Liver (tissue), 8 donors: ENCODE measurements at regions not wholly inside any gene's neighbourhood (a gene's known extent, or its start where the extent isn't known, plus 50 kb on each side); places are given as distances from the start of the nearest gene placed in this dataset.

Experiments used
- DNase-seq: peaks from one replicate; pipeline ENCODE4 v3.0.0-alpha.2; 2017; ENCODE audit warnings: low spot score
- H3K27ac ChIP-seq, 2 donors: one replicate each; pipeline ENCODE4 v1.7.0; 2013; ENCODE audit warnings: inconsistent platforms in 2 of 2, low read length in 2 of 2, control low read depth in 1 of 2, low read depth in 1 of 2, mild to moderate bottlenecking in 1 of 2
- H3K27me3 ChIP-seq, 4 donors: one replicate each; pipeline versions ENCODE4 v1.6.1 to v1.7.0; 2013; ENCODE audit warnings: low read length in 3 of 4, inconsistent platforms in 1 of 4, mild to moderate bottlenecking in 1 of 4, moderate library complexity in 1 of 4; ENCODE audit not compliant: control insufficient read depth in 4 of 4, insufficient read depth in 4 of 4
- H3K36me3 ChIP-seq, 4 donors: one replicate each; pipeline versions ENCODE4 v1.6.1 to v1.7.0; 2013; ENCODE audit warnings: low read length in 3 of 4, mild to moderate bottlenecking in 3 of 4, low read depth in 1 of 4, moderate library complexity in 1 of 4; ENCODE audit not compliant: control insufficient read depth in 4 of 4, insufficient read depth in 3 of 4
- H3K4me1 ChIP-seq, 4 donors: one replicate each; pipeline versions ENCODE4 v1.6.1 to v1.7.0; 2013; ENCODE audit warnings: low read length in 3 of 4, mild to moderate bottlenecking in 3 of 4, moderate library complexity in 1 of 4; ENCODE audit not compliant: control insufficient read depth in 4 of 4, insufficient read depth in 4 of 4
- H3K4me3 ChIP-seq, 3 donors: one replicate each; pipeline versions ENCODE4 v1.6.1 to v1.7.0; 2013; ENCODE audit warnings: low read length in 3 of 3, control low read depth in 1 of 3, low read depth in 1 of 3, mild to moderate bottlenecking in 1 of 3
- H3K9ac ChIP-seq, 2 donors: one replicate each; pipeline ENCODE4 v1.7.0; 2013; ENCODE audit warnings: low read length in 2 of 2, mild to moderate bottlenecking in 2 of 2, moderate library complexity in 2 of 2, control low read depth in 1 of 2, low read depth in 1 of 2
- H3K9me3 ChIP-seq, 4 donors: one replicate each; pipeline versions ENCODE4 v1.6.1 to v1.7.0; 2013; ENCODE audit warnings: low read length in 3 of 4; ENCODE audit not compliant: control insufficient read depth in 4 of 4
- CTCF ChIP-seq: fragments of 150-350 bp; IDR thresholded peaks from 2 replicates; pipeline ENCODE4 v1.5.1; 2017; ENCODE audit warnings: improper control_type of control experiment, low read depth, low read length; ENCODE audit not compliant: missing input control
- EGR1 ChIP-seq, 2 donors: IDR thresholded peaks; 2 replicates each; pipeline ENCODE4 v1.6.1; 2016 to 2018; ENCODE audit warnings: antibody characterized with exemption in 2 of 2, low read depth in 2 of 2
- FOXA1 ChIP-seq: IDR thresholded peaks from 2 replicates; pipeline ENCODE4 v1.6.1; 2016; ENCODE audit warnings: antibody characterized with exemption
- FOXA2 ChIP-seq: IDR thresholded peaks from 2 replicates; pipeline ENCODE4 v1.6.1; 2016; ENCODE audit warnings: antibody characterized with exemption
- GABPA ChIP-seq, 2 donors: IDR thresholded peaks in 1 of 2; conservative IDR thresholded peaks in 1 of 2; 2 replicates each; pipeline ENCODE4 v1.6.1; 2016; ENCODE audit warnings: antibody characterized with exemption in 2 of 2, mild to moderate bottlenecking in 1 of 2, moderate library complexity in 1 of 2
- HNF4G ChIP-seq: IDR thresholded peaks from 2 replicates; pipeline ENCODE4 v1.6.1; 2016; ENCODE audit warnings: antibody characterized with exemption
- NR2F2 ChIP-seq: IDR thresholded peaks from 2 replicates; pipeline ENCODE4 v1.6.1; 2016; ENCODE audit warnings: antibody characterized with exemption
- RAD21 ChIP-seq, 2 donors: IDR thresholded peaks; 2 replicates each; pipeline ENCODE4 v1.6.1; 2016; ENCODE audit warnings: antibody characterized with exemption in 2 of 2, mild to moderate bottlenecking in 2 of 2
- REST ChIP-seq: IDR thresholded peaks from 2 replicates; pipeline ENCODE4 v1.6.1; 2016; ENCODE audit warnings: antibody characterized with exemption, mild to moderate bottlenecking
- RXRA ChIP-seq, 2 donors: IDR thresholded peaks; 2 replicates each; pipeline ENCODE4 v1.6.1; 2017 to 2018; ENCODE audit warnings: antibody characterized with exemption in 2 of 2, mild to moderate bottlenecking in 1 of 2
- SP1 ChIP-seq: IDR thresholded peaks from 2 replicates; pipeline ENCODE4 v1.6.1; 2018; ENCODE audit warnings: antibody characterized with exemption, mild to moderate bottlenecking
- TAF1 ChIP-seq: conservative IDR thresholded peaks from 2 replicates; pipeline ENCODE4 v1.6.1; 2016; ENCODE audit warnings: antibody characterized with exemption, mild to moderate bottlenecking
- YY1 ChIP-seq: IDR thresholded peaks from 2 replicates; pipeline ENCODE4 v1.6.1; 2016; ENCODE audit warnings: antibody characterized with exemption, mild to moderate bottlenecking
- ZBTB33 ChIP-seq: IDR thresholded peaks from 2 replicates; pipeline ENCODE4 v1.6.1; 2016; ENCODE audit warnings: antibody characterized with exemption
- WGBS: extraction: QIAGEN DNeasy Blood & Tissue Kit; methylation state at CpG from one replicate; pipeline ENCODE4 v1.1.7; 2013; 5-methylcytosine and 5-hydroxymethylcytosine counted together
- TF ChIP-seq, protein P1 (sequence below): IDR thresholded peaks from 2 replicates; pipeline ENCODE4 v1.6.1; 2016; ENCODE audit warnings: antibody characterized with exemption
- donor health status: healthy.
- donor health status: healthy.
- donor health status: healthy.
- donor health status: healthy.
- donor health status: healthy.

- TF ChIP-seq REST (no peak), CTCF (no peak)
Measured at GRCh38 chr13:26988059-26988769, 183.4 kb downstream of the USP12 start (continued).

DNA sequence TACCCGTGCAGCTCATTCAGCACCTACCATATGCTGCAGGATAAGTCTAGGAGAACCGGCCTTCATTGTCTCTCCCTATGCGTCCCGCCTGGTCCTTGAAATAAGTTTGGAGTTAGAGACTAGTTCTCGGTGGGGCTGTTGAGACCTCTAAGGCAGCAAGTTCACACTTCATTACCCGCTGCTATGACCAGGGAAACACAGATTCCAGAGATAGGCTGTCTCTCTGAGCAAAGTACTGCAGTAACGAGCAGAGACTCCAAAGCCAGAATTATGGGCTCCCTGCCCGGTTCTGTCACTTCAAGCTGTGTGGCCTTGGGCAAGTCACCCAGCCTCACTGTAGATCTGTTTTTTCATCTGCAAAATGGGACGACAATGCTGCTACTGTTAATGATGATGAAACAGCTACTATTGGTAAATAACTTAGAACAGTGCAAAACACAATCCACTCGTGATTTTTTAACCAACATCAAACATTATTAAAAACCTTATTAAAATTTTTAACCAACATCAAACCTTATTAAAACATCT lies 184.1 kb downstream of the USP12 start:
- peak overlapping the region; percentile 27 to 31 for H3K27ac ChIP-seq
- no peak overlapping the region for H3K9ac ChIP-seq
- TF ChIP-seq RXRA (IDR thresholded peaks at IDR 0.05) (no peak), EGR1 (IDR thresholded peaks at IDR 0.05; ENCODE audit: low read depth in 2 of 2) (no peak), TAF1 (no peak), FOXA2 (no peak), HNF4G (no peak), YY1 (no peak), NR2F2 (no peak), RAD21 (IDR thresholded peaks at IDR 0.05) (no peak), GABPA (IDR thresholded peaks at IDR 0.05 in 1 of 2, conservative IDR thresholded peaks at IDR 0.05 in 1 of 2) (no peak), SP1 (no peak), ZBTB33 (no peak), FOXA1 (no peak)
- TF ChIP-seq, protein P1, sequence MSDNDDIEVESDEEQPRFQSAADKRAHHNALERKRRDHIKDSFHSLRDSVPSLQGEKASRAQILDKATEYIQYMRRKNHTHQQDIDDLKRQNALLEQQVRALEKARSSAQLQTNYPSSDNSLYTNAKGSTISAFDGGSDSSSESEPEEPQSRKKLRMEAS: no peak
- DNase-seq: no peak
- H3K36me3 ChIP-seq: no peaks in the 10 kb centered on the region
- H3K4me3 ChIP-seq: no peak overlapping the region
- no peaks in the 10 kb centered on the region for H3K27me3 ChIP-seq
- H3K4me1 ChIP-seq: peaks cover 16 to 64% (median 54%) of the 10 kb centered on the region in 4 donors
- 54% methylated on average over 10 of the region's 10 CpGs for WGBS
- no peaks in the 10 kb centered on the region for H3K9me3 ChIP-seq
